ENCODE measurements at regions not wholly inside any gene's neighbourhood (a gene's known extent, or its start where the extent isn't known, plus 50 kb on each side); places are given as distances from the start of the nearest gene placed in this dataset.

DNA sequence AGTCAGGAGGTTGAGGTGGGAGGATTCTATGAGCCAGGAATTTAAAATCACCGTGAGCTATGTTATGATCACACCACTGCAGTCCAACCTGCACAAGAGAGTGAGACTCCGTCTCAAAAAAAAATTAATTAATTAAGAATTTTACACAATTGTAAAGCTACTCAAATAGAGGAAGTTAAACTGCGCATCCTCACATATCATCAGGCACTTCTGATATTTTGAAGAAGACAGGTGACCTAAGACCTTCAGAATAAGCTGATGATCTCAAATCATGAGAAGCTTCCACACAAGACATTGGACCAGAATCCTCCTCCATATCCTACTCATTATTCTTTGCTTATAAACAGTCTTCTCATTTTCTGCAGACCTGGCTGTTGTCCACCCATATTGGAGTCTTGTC, 800.9 kb downstream of the TMEM121 start:
- TF ChIP-seq POLR2A (IDR thresholded peaks at IDR 0.05) (no peak), CTCF (IDR thresholded peaks at IDR 0.05) (no peak)
